SK-N-SH (cell line): ENCODE measurements at regions not wholly inside any gene's neighbourhood (a gene's known extent, or its start where the extent isn't known, plus 50 kb on each side); places are given as distances from the start of the nearest gene placed in this dataset.

ENCODE experiments used
- CTCF ChIA-PET: fragments of 300-600, 350-600 bp; formaldehyde crosslinking; extraction: SDS; loops from one replicate; lab custom pipeline; 2021; lab: Yijun Ruan, JAX
- POLR2A ChIA-PET: fragments of 350-600 bp; sonication (Branson Sonifier 250); formaldehyde crosslinking; extraction: SDS; loops from one replicate; lab custom pipeline; 2020; ENCODE audit warnings: antibody characterized with exemption, inconsistent platforms; lab: Yijun Ruan, JAX
- DNase-seq: peaks from one replicate; pipeline ENCODE4 v3.0.0; 2012
- H2AFZ ChIP-seq: fragments of 200-600 bp; sonication (generic); 2 replicates; pipeline ENCODE4 v1.8.1; 2016; ENCODE audit warnings: antibody characterized with exemption, mild to moderate bottlenecking, low read depth
- H3F3A ChIP-seq: fragments of 200-600 bp; sonication (generic); replicated peaks from 2 replicates; pipeline ENCODE3; 2016; ENCODE audit warnings: antibody characterized with exemption, mild to moderate bottlenecking; ENCODE audit not compliant: insufficient read depth
- H3K27ac ChIP-seq, 2 experiments: fragments of 200-500 bp in 1 of 2; fragments of 200-600 bp in 1 of 2; sonication (Bioruptor generic) in 1 of 2; sonication (generic), shearing (Covaris generic) in 1 of 2; 2 replicates each; pipeline versions ENCODE4 v1.5.1 to v1.6.1; 2014 to 2016; ENCODE audit warnings: low read depth in 2 of 2, inconsistent platforms in 1 of 2, low read length in 1 of 2, mild to moderate bottlenecking in 1 of 2, mixed read lengths in 1 of 2
- H3K27me3 ChIP-seq: fragments of 200-600 bp; sonication (generic), shearing (Covaris generic); 2 replicates; pipeline ENCODE4 v1.6.1; 2016; ENCODE audit warnings: mixed run types; ENCODE audit not compliant: insufficient read depth
- H3K36me3 ChIP-seq, 2 experiments: fragments of 200-500 bp in 1 of 2; fragments of 200-600 bp in 1 of 2; sonication (Bioruptor generic) in 1 of 2; sonication (generic) in 1 of 2; replicated peaks in 1 of 2; 2 replicates each; pipeline versions ENCODE3 to v1.5.1; 2014 to 2016; ENCODE audit warnings: low read length in 1 of 2, mild to moderate bottlenecking in 1 of 2; ENCODE audit not compliant: insufficient read depth in 2 of 2, control insufficient read depth in 1 of 2
- H3K4me1 ChIP-seq, 2 experiments: fragments of 200-500 bp in 1 of 2; fragments of 200-600 bp in 1 of 2; sonication (Bioruptor generic) in 1 of 2; sonication (generic), shearing (Covaris generic) in 1 of 2; 2 replicates each; pipeline versions ENCODE4 v1.5.1 to v1.6.1; 2014 to 2016; ENCODE audit warnings: low read depth in 1 of 2, low read length in 1 of 2, mixed run types in 1 of 2; ENCODE audit not compliant: insufficient read depth in 2 of 2, control insufficient read depth in 1 of 2
- H3K4me2 ChIP-seq: fragments of 200-600 bp; sonication (generic), shearing (Covaris generic); 2 replicates; pipeline ENCODE4 v1.6.1; 2017; ENCODE audit warnings: mixed run types
- H3K4me3 ChIP-seq, 2 experiments: fragments of 200-500 bp in 1 of 2; fragments of 200-600 bp in 1 of 2; sonication (Bioruptor generic) in 1 of 2; sonication (generic), shearing (Covaris generic) in 1 of 2; 2 replicates each; pipeline versions ENCODE4 v1.5.1 to v1.8.1; 2014 to 2016; ENCODE audit warnings: low read depth in 2 of 2, inconsistent platforms in 1 of 2, low read length in 1 of 2, mild to moderate bottlenecking in 1 of 2, mixed read lengths in 1 of 2, moderate library complexity in 1 of 2
- H3K79me2 ChIP-seq: fragments of 200-600 bp; sonication (generic); 2 replicates; pipeline ENCODE4 v1.8.1; 2017; ENCODE audit warnings: mild to moderate bottlenecking; ENCODE audit not compliant: insufficient read depth
- H3K9ac ChIP-seq: fragments of 200-600 bp; sonication (generic); 2 replicates; pipeline ENCODE4 v1.6.1; 2017; ENCODE audit warnings: mixed run types
- H3K9me2 ChIP-seq: fragments of 200-600 bp; sonication (generic); 2 replicates; pipeline ENCODE4 v1.6.1; 2017; ENCODE audit warnings: mixed run types
- H3K9me3 ChIP-seq: fragments of 200-600 bp; sonication (generic); 2 replicates; pipeline ENCODE4 v1.6.1; 2017; ENCODE audit warnings: mixed run types, mild to moderate bottlenecking, moderate library complexity
- H4K20me1 ChIP-seq: fragments of 200-600 bp; sonication (generic); 2 replicates; pipeline ENCODE4 v1.6.1; 2017; ENCODE audit warnings: mild to moderate bottlenecking, mixed run types; ENCODE audit not compliant: insufficient read depth
- EP300 ChIP-seq, 2 experiments: IDR thresholded peaks; 2 replicates each; pipeline versions ENCODE4 v1.4.0 to v1.6.1; 2012; ENCODE audit warnings: borderline replicate concordance in 1 of 2, low read depth in 1 of 2, low read length in 1 of 2
- FOSL2 ChIP-seq: IDR thresholded peaks from 2 replicates; pipeline ENCODE4 v1.4.0; 2012; ENCODE audit warnings: low read depth, mild to moderate bottlenecking, moderate library complexity, borderline replicate concordance
- JUND ChIP-seq: IDR thresholded peaks from 2 replicates; pipeline ENCODE4 v1.4.0; 2012
- NRF1 ChIP-seq: IDR thresholded peaks from 2 replicates; pipeline ENCODE4 v1.6.1; 2012; ENCODE audit warnings: low read depth, mild to moderate bottlenecking, low read length
- POLR2AphosphoS5 ChIP-seq: IDR thresholded peaks from 2 replicates; pipeline ENCODE4 v1.6.1; 2012; ENCODE audit warnings: low read depth, low read length
- RAD21 ChIP-seq: IDR thresholded peaks from 2 replicates; pipeline ENCODE4 v1.6.1; 2012; ENCODE audit warnings: mild to moderate bottlenecking, low read length
- WGBS: methylation state at CpG from one replicate; pipeline ENCODE4 v1.1.6; 2017; ENCODE audit warnings: low lambda C conversion rate; 5-methylcytosine and 5-hydroxymethylcytosine counted together
- TF ChIP-seq, protein P1 (sequence below): IDR thresholded peaks from 2 replicates; pipeline ENCODE4 v1.6.1; 2012; ENCODE audit warnings: mild to moderate bottlenecking, low read depth, low read length, moderate library complexity
- TF ChIP-seq, protein P2 (sequence below): fragments of 200-600 bp; sonication (generic); IDR thresholded peaks from 2 replicates; pipeline ENCODE4 v1.6.1; 2017; ENCODE audit warnings: antibody characterized with exemption, mild to moderate bottlenecking, moderate library complexity
- TF ChIP-seq, protein P3 (sequence below): IDR thresholded peaks from 2 replicates; pipeline ENCODE4 v1.4.0; 2012; ENCODE audit warnings: low read depth, borderline replicate concordance
- TF ChIP-seq, protein P4 (sequence below): fragments of 150-350 bp; IDR thresholded peaks from 2 replicates; pipeline ENCODE4 v1.6.1; 2017; ENCODE audit warnings: antibody characterized with exemption, low read length, low read depth, borderline replicate concordance

DNA sequence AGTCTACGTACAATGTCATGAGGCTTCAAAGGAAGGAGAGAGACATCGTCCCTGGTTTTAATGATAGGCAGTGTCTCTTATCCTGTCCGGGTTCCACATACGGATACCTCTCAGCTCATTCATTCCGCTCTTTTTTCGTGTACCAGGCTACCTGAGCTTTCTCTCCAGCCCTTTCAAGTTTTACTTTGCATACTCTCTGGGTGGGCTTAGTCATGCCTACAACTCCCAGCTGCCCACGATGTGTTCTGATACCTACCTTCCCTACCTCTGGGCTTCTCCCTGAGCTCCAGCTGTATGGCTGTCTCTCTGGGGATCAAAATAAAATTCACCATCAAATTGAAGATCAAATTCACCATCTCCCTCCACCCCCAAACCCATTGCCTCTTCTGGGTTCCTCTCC lies 354.0 kb upstream of the EEF2KMT start:
- no peaks in the 10 kb centered on the region for H4K20me1 ChIP-seq
- no peaks in the 10 kb centered on the region for H3K9me3 ChIP-seq
- no peaks in the 10 kb centered on the region for H3K36me3 ChIP-seq
- H3K4me3 ChIP-seq = no peak overlapping the region
- no peaks in the 10 kb centered on the region for H3F3A ChIP-seq
- no peak for DNase-seq
- TF ChIP-seq, protein P1, sequence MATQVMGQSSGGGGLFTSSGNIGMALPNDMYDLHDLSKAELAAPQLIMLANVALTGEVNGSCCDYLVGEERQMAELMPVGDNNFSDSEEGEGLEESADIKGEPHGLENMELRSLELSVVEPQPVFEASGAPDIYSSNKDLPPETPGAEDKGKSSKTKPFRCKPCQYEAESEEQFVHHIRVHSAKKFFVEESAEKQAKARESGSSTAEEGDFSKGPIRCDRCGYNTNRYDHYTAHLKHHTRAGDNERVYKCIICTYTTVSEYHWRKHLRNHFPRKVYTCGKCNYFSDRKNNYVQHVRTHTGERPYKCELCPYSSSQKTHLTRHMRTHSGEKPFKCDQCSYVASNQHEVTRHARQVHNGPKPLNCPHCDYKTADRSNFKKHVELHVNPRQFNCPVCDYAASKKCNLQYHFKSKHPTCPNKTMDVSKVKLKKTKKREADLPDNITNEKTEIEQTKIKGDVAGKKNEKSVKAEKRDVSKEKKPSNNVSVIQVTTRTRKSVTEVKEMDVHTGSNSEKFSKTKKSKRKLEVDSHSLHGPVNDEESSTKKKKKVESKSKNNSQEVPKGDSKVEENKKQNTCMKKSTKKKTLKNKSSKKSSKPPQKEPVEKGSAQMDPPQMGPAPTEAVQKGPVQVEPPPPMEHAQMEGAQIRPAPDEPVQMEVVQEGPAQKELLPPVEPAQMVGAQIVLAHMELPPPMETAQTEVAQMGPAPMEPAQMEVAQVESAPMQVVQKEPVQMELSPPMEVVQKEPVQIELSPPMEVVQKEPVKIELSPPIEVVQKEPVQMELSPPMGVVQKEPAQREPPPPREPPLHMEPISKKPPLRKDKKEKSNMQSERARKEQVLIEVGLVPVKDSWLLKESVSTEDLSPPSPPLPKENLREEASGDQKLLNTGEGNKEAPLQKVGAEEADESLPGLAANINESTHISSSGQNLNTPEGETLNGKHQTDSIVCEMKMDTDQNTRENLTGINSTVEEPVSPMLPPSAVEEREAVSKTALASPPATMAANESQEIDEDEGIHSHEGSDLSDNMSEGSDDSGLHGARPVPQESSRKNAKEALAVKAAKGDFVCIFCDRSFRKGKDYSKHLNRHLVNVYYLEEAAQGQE = no peak
- TF ChIP-seq RAD21 = no peak
- no peak for TF ChIP-seq FOSL2
- no peak for TF ChIP-seq NRF1
- TF ChIP-seq, protein P2, sequence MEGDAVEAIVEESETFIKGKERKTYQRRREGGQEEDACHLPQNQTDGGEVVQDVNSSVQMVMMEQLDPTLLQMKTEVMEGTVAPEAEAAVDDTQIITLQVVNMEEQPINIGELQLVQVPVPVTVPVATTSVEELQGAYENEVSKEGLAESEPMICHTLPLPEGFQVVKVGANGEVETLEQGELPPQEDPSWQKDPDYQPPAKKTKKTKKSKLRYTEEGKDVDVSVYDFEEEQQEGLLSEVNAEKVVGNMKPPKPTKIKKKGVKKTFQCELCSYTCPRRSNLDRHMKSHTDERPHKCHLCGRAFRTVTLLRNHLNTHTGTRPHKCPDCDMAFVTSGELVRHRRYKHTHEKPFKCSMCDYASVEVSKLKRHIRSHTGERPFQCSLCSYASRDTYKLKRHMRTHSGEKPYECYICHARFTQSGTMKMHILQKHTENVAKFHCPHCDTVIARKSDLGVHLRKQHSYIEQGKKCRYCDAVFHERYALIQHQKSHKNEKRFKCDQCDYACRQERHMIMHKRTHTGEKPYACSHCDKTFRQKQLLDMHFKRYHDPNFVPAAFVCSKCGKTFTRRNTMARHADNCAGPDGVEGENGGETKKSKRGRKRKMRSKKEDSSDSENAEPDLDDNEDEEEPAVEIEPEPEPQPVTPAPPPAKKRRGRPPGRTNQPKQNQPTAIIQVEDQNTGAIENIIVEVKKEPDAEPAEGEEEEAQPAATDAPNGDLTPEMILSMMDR = no peak
- TF ChIP-seq, protein P3, sequence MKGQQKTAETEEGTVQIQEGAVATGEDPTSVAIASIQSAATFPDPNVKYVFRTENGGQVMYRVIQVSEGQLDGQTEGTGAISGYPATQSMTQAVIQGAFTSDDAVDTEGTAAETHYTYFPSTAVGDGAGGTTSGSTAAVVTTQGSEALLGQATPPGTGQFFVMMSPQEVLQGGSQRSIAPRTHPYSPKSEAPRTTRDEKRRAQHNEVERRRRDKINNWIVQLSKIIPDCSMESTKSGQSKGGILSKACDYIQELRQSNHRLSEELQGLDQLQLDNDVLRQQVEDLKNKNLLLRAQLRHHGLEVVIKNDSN = no peak
- TF ChIP-seq POLR2AphosphoS5 = no peak
- TF ChIP-seq JUND = no peak
- TF ChIP-seq, protein P4, sequence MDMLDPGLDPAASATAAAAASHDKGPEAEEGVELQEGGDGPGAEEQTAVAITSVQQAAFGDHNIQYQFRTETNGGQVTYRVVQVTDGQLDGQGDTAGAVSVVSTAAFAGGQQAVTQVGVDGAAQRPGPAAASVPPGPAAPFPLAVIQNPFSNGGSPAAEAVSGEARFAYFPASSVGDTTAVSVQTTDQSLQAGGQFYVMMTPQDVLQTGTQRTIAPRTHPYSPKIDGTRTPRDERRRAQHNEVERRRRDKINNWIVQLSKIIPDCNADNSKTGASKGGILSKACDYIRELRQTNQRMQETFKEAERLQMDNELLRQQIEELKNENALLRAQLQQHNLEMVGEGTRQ = no peak
- no peak for TF ChIP-seq EP300 (IDR thresholded peaks at IDR 0.05; ENCODE audit: borderline replicate concordance in 1 of 2, low read depth in 1 of 2, low read length in 1 of 2)
- TF ChIP-seq, all 33 proteins: peak for 0
- ChIA-PET POLR2A (no interaction called here), CTCF (interaction anchor here (1.3 to 1.4 kb wide), 2 partner anchors 17 to 39 kb away, joined by 3 to 4 read pairs; no protein-coding TSS in a partner anchor)
- 53% methylated on average over 7 of the region's 7 CpGs for WGBS
- Histone ChIP-seq H3K4me2 (no peak overlapping the region), H2AFZ (no peak overlapping the region), H3K27me3 (no peaks in the 10 kb centered on the region), H3K79me2 (no peaks in the 10 kb centered on the region), H3K9me2 (no peaks in the 10 kb centered on the region), H3K27ac (no peak overlapping the region), H3K4me1 (no peaks in the 10 kb centered on the region; a peak in 1 of 4 replicates), H3K9ac (no peak overlapping the region)
